Activated CD4-positive, alpha-beta T cell treated with anti-CD3 and anti-CD28 coated beads, Interleukin-2, amount 10 ng/mL, durations not matched to agents 24 days and 14 days (primary cell): ENCODE measurements at regions not wholly inside any gene's neighbourhood (a gene's known extent, or its start where the extent isn't known, plus 50 kb on each side); places are given as distances from the start of the nearest gene placed in this dataset.

Source experiments
- DNase-seq: peaks from one replicate; pipeline ENCODE4 v3.0.0; 2022
- H3K27ac Mint-ChIP-seq: one replicate; pipeline ENCODE4 v1.8.0; 2022; ENCODE audit warnings: mild to moderate bottlenecking, mixed read lengths
- H3K27me3 Mint-ChIP-seq: one replicate; pipeline ENCODE4 v1.8.0; 2022; ENCODE audit warnings: mixed read lengths
- H3K36me3 Mint-ChIP-seq: one replicate; pipeline ENCODE4 v1.8.0; 2022; ENCODE audit warnings: low read depth, mild to moderate bottlenecking, mixed read lengths
- H3K4me1 Mint-ChIP-seq: one replicate; pipeline ENCODE4 v1.8.0; 2021; ENCODE audit warnings: mixed read lengths
- H3K4me3 Mint-ChIP-seq: one replicate; pipeline ENCODE4 v1.8.0; 2022; ENCODE audit warnings: mild to moderate bottlenecking, moderate library complexity, mixed read lengths
- H3K9me3 Mint-ChIP-seq: one replicate; pipeline ENCODE4 v1.8.0; 2021; ENCODE audit warnings: mixed read lengths
- intact Hi-C: fragments of 100-400 bp; cut with micrococcal nuclease; formaldehyde crosslinking; loops from one replicate; pipeline ENCODE4 v1.15.1; 2023

GRCh38 chr6:74114428-74114827 lies 418.4 kb downstream of the CD109 start:
- H3K36me3 Mint-ChIP-seq, result no peaks in the 10 kb centered on the region
- no peaks in the 10 kb centered on the region for H3K27me3 Mint-ChIP-seq
- peaks cover 3% of the 10 kb centered on the region for H3K4me1 Mint-ChIP-seq
- intact Hi-C loops, result no loop called here
- no peak overlapping the region for H3K4me3 Mint-ChIP-seq
- H3K9me3 Mint-ChIP-seq, result no peaks in the 10 kb centered on the region
- no peak for DNase-seq
- H3K27ac Mint-ChIP-seq, result no peak overlapping the region

GRCh38 chr6:74113901-74114300 lies 417.9 kb downstream of the CD109 start:
- Mint-ChIP-seq H3K36me3 (no peaks in the 10 kb centered on the region), H3K9me3 (no peaks in the 10 kb centered on the region), H3K27me3 (no peaks in the 10 kb centered on the region), H3K4me1 (peaks cover 3% of the 10 kb centered on the region), H3K4me3 (no peak overlapping the region), H3K27ac (no peak overlapping the region)
- no peak for DNase-seq
- intact Hi-C loops, result no loop called here

- Mint-ChIP-seq H3K4me1 (no peaks in the 10 kb centered on the region), H3K27ac (no peak overlapping the region), H3K36me3 (no peaks in the 10 kb centered on the region), H3K4me3 (no peak overlapping the region), H3K9me3 (no peaks in the 10 kb centered on the region), H3K27me3 (no peaks in the 10 kb centered on the region)
- no peak for DNase-seq
- intact Hi-C loops, result no loop called here
Observed at GRCh38 chr6:74103417-74103816, 407.4 kb downstream of the CD109 start.

GRCh38 chr6:74100719-74101287 lies 404.8 kb downstream of the CD109 start:
- Mint-ChIP-seq H3K4me3 (no peak overlapping the region), H3K4me1 (no peaks in the 10 kb centered on the region), H3K9me3 (no peaks in the 10 kb centered on the region), H3K27ac (no peak overlapping the region), H3K36me3 (no peaks in the 10 kb centered on the region), H3K27me3 (no peaks in the 10 kb centered on the region)
- DNase-seq, result no peak
- intact Hi-C loops, result no loop called here

GRCh38 chr6:74096329-74096728 lies 400.3 kb downstream of the CD109 start:
- DNase-seq, result no peak
- Mint-ChIP-seq H3K36me3 (no peaks in the 10 kb centered on the region), H3K4me1 (no peaks in the 10 kb centered on the region), H3K27me3 (no peaks in the 10 kb centered on the region), H3K27ac (no peak overlapping the region), H3K9me3 (no peaks in the 10 kb centered on the region), H3K4me3 (no peak overlapping the region)
- intact Hi-C loops, result no loop called here

GRCh38 chr6:74093361-74093760 lies 397.4 kb downstream of the CD109 start:
- H3K36me3 Mint-ChIP-seq, result no peaks in the 10 kb centered on the region
- no peaks in the 10 kb centered on the region for H3K4me1 Mint-ChIP-seq
- no peak for DNase-seq
- intact Hi-C loops, result no loop called here
- no peaks in the 10 kb centered on the region for H3K27me3 Mint-ChIP-seq
- H3K27ac Mint-ChIP-seq, result no peak overlapping the region
- no peaks in the 10 kb centered on the region for H3K9me3 Mint-ChIP-seq
- no peak overlapping the region for H3K4me3 Mint-ChIP-seq

GRCh38 chr6:74091794-74092157 lies 395.8 kb downstream of the CD109 start:
- Mint-ChIP-seq H3K36me3 (no peaks in the 10 kb centered on the region), H3K27me3 (no peaks in the 10 kb centered on the region), H3K9me3 (no peaks in the 10 kb centered on the region), H3K27ac (no peak overlapping the region), H3K4me3 (no peak overlapping the region), H3K4me1 (no peaks in the 10 kb centered on the region)
- no peak for DNase-seq
- intact Hi-C loops, result loop anchor here (1.0 kb wide), 1 partner anchor 1118 kb away; no protein-coding TSS in a partner anchor

GRCh38 chr6:74091136-74091793 lies 395.3 kb downstream of the CD109 start:
- Mint-ChIP-seq H3K27ac (no peak overlapping the region), H3K4me3 (no peak overlapping the region), H3K9me3 (no peaks in the 10 kb centered on the region), H3K36me3 (no peaks in the 10 kb centered on the region), H3K4me1 (no peaks in the 10 kb centered on the region), H3K27me3 (peaks cover 3% of the 10 kb centered on the region)
- DNase-seq, result no peak
- intact Hi-C loops, result loop anchor here (1.0 kb wide), 1 partner anchor 1118 kb away; no protein-coding TSS in a partner anchor

GRCh38 chr6:74087899-74088298 lies 391.9 kb downstream of the CD109 start:
- no peak overlapping the region for H3K4me3 Mint-ChIP-seq
- intact Hi-C loops, result loop anchor here (5.0 kb wide), 1 partner anchor 346 kb away; no protein-coding TSS in a partner anchor
- no peak overlapping the region for H3K27ac Mint-ChIP-seq
- no peaks in the 10 kb centered on the region for H3K9me3 Mint-ChIP-seq
- DNase-seq, result no peak
- peaks cover 3% of the 10 kb centered on the region for H3K27me3 Mint-ChIP-seq
- H3K36me3 Mint-ChIP-seq, result no peaks in the 10 kb centered on the region
- H3K4me1 Mint-ChIP-seq, result no peaks in the 10 kb centered on the region

- Mint-ChIP-seq H3K36me3 (no peaks in the 10 kb centered on the region), H3K4me1 (no peaks in the 10 kb centered on the region), H3K9me3 (no peaks in the 10 kb centered on the region), H3K27ac (no peak overlapping the region), H3K27me3 (peaks cover 2% of the 10 kb centered on the region), H3K4me3 (no peak overlapping the region)
- no peak for DNase-seq
- intact Hi-C loops, result no loop called here
Observed at GRCh38 chr6:74075896-74076295, 379.9 kb downstream of the CD109 start.

GRCh38 chr6:74075323-74075722 lies 379.3 kb downstream of the CD109 start:
- Mint-ChIP-seq H3K27me3 (peaks cover 2% of the 10 kb centered on the region), H3K36me3 (no peaks in the 10 kb centered on the region), H3K27ac (no peak overlapping the region), H3K9me3 (no peaks in the 10 kb centered on the region), H3K4me1 (no peaks in the 10 kb centered on the region), H3K4me3 (no peak overlapping the region)
- intact Hi-C loops, result no loop called here
- no peak for DNase-seq

GRCh38 chr6:74074645-74075044 lies 378.6 kb downstream of the CD109 start:
- no peaks in the 10 kb centered on the region for H3K36me3 Mint-ChIP-seq
- H3K4me3 Mint-ChIP-seq, result no peak overlapping the region
- H3K27ac Mint-ChIP-seq, result no peak overlapping the region
- H3K27me3 Mint-ChIP-seq, result peaks cover 2% of the 10 kb centered on the region
- DNase-seq, result no peak
- H3K9me3 Mint-ChIP-seq, result no peaks in the 10 kb centered on the region
- intact Hi-C loops, result no loop called here
- no peaks in the 10 kb centered on the region for H3K4me1 Mint-ChIP-seq

GRCh38 chr6:74073999-74074398 lies 378.0 kb downstream of the CD109 start:
- intact Hi-C loops, result no loop called here
- Mint-ChIP-seq H3K9me3 (no peaks in the 10 kb centered on the region), H3K4me3 (no peak overlapping the region), H3K27me3 (peaks cover 2% of the 10 kb centered on the region), H3K27ac (no peak overlapping the region), H3K36me3 (no peaks in the 10 kb centered on the region), H3K4me1 (no peaks in the 10 kb centered on the region)
- DNase-seq, result no peak

GRCh38 chr6:74073429-74073828 lies 377.4 kb downstream of the CD109 start:
- intact Hi-C loops, result no loop called here

GRCh38 chr6:74071214-74071613 lies 375.2 kb downstream of the CD109 start:
- Mint-ChIP-seq H3K36me3 (no peaks in the 10 kb centered on the region), H3K4me3 (no peak overlapping the region), H3K4me1 (no peaks in the 10 kb centered on the region), H3K27me3 (peaks cover 10% of the 10 kb centered on the region), H3K27ac (no peak overlapping the region), H3K9me3 (peaks cover 5% of the 10 kb centered on the region)
- intact Hi-C loops, result no loop called here
- DNase-seq, result no peak

More at GRCh38 chr6:74073429-74073828, 377.4 kb downstream of the CD109 start:
- H3K27me3 Mint-ChIP-seq, result peaks cover 2% of the 10 kb centered on the region
- no peak for DNase-seq
- H3K9me3 Mint-ChIP-seq, result no peaks in the 10 kb centered on the region
- no peaks in the 10 kb centered on the region for H3K4me1 Mint-ChIP-seq
- H3K36me3 Mint-ChIP-seq, result no peaks in the 10 kb centered on the region
- no peak overlapping the region for H3K27ac Mint-ChIP-seq
- no peak overlapping the region for H3K4me3 Mint-ChIP-seq
